Liver (tissue), 3 donors: ENCODE measurements at regions not wholly inside any gene's neighbourhood (a gene's known extent, or its start where the extent isn't known, plus 50 kb on each side); places are given as distances from the start of the nearest gene placed in this dataset.

ENCODE experiments used
- ATF3 ChIP-seq: IDR thresholded peaks from 2 replicates; pipeline ENCODE4 v1.6.1; 2016; ENCODE audit warnings: antibody characterized with exemption
- CTCF ChIP-seq: fragments of 150-350 bp; IDR thresholded peaks from 2 replicates; pipeline ENCODE4 v1.5.1; 2017; ENCODE audit warnings: improper control_type of control experiment, low read depth, low read length; ENCODE audit not compliant: missing input control
- FOXA1 ChIP-seq: IDR thresholded peaks from 2 replicates; pipeline ENCODE4 v1.6.1; 2016; ENCODE audit warnings: antibody characterized with exemption
- GABPA ChIP-seq, 2 donors: IDR thresholded peaks in 1 of 2; conservative IDR thresholded peaks in 1 of 2; 2 replicates each; pipeline ENCODE4 v1.6.1; 2016; ENCODE audit warnings: antibody characterized with exemption in 2 of 2, mild to moderate bottlenecking in 1 of 2, moderate library complexity in 1 of 2
- HNF4G ChIP-seq: IDR thresholded peaks from 2 replicates; pipeline ENCODE4 v1.6.1; 2016; ENCODE audit warnings: antibody characterized with exemption
- JUND ChIP-seq, 2 donors: IDR thresholded peaks; 2 replicates each; pipeline ENCODE4 v1.6.1; 2016; ENCODE audit warnings: antibody characterized with exemption in 2 of 2
- RAD21 ChIP-seq, 2 donors: IDR thresholded peaks; 2 replicates each; pipeline ENCODE4 v1.6.1; 2016; ENCODE audit warnings: antibody characterized with exemption in 2 of 2, mild to moderate bottlenecking in 2 of 2
- RXRA ChIP-seq, 2 donors: IDR thresholded peaks; 2 replicates each; pipeline ENCODE4 v1.6.1; 2017 to 2018; ENCODE audit warnings: antibody characterized with exemption in 2 of 2, mild to moderate bottlenecking in 1 of 2
- SP1 ChIP-seq: IDR thresholded peaks from 2 replicates; pipeline ENCODE4 v1.6.1; 2018; ENCODE audit warnings: antibody characterized with exemption, mild to moderate bottlenecking
- TAF1 ChIP-seq: conservative IDR thresholded peaks from 2 replicates; pipeline ENCODE4 v1.6.1; 2016; ENCODE audit warnings: antibody characterized with exemption, mild to moderate bottlenecking
- YY1 ChIP-seq: IDR thresholded peaks from 2 replicates; pipeline ENCODE4 v1.6.1; 2016; ENCODE audit warnings: antibody characterized with exemption, mild to moderate bottlenecking
- TF ChIP-seq, protein P1 (sequence below): IDR thresholded peaks from 2 replicates; pipeline ENCODE4 v1.6.1; 2016; ENCODE audit warnings: antibody characterized with exemption, mild to moderate bottlenecking
- TF ChIP-seq, protein P2 (sequence below): IDR thresholded peaks from 2 replicates; pipeline ENCODE4 v1.6.1; 2016; ENCODE audit warnings: antibody characterized with exemption
- TF ChIP-seq, protein P3 (sequence below): IDR thresholded peaks from 2 replicates; pipeline ENCODE4 v1.6.1; 2016; ENCODE audit warnings: antibody characterized with exemption
- donor health status: healthy.
- donor health status: healthy.

GRCh38 chr1:118504867-118505266 is 319.8 kb upstream of the SPAG17 start:
- TF ChIP-seq CTCF: no peak
- TF ChIP-seq ATF3: no peak
- TF ChIP-seq JUND (IDR thresholded peaks at IDR 0.05): no peak
- no peak for TF ChIP-seq RXRA (IDR thresholded peaks at IDR 0.05)
- TF ChIP-seq, protein P1, sequence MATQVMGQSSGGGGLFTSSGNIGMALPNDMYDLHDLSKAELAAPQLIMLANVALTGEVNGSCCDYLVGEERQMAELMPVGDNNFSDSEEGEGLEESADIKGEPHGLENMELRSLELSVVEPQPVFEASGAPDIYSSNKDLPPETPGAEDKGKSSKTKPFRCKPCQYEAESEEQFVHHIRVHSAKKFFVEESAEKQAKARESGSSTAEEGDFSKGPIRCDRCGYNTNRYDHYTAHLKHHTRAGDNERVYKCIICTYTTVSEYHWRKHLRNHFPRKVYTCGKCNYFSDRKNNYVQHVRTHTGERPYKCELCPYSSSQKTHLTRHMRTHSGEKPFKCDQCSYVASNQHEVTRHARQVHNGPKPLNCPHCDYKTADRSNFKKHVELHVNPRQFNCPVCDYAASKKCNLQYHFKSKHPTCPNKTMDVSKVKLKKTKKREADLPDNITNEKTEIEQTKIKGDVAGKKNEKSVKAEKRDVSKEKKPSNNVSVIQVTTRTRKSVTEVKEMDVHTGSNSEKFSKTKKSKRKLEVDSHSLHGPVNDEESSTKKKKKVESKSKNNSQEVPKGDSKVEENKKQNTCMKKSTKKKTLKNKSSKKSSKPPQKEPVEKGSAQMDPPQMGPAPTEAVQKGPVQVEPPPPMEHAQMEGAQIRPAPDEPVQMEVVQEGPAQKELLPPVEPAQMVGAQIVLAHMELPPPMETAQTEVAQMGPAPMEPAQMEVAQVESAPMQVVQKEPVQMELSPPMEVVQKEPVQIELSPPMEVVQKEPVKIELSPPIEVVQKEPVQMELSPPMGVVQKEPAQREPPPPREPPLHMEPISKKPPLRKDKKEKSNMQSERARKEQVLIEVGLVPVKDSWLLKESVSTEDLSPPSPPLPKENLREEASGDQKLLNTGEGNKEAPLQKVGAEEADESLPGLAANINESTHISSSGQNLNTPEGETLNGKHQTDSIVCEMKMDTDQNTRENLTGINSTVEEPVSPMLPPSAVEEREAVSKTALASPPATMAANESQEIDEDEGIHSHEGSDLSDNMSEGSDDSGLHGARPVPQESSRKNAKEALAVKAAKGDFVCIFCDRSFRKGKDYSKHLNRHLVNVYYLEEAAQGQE: no peak
- TF ChIP-seq, protein P2, sequence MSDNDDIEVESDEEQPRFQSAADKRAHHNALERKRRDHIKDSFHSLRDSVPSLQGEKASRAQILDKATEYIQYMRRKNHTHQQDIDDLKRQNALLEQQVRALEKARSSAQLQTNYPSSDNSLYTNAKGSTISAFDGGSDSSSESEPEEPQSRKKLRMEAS: no peak
- TF ChIP-seq YY1: no peak
- TF ChIP-seq HNF4G: no peak
- no peak for TF ChIP-seq GABPA (IDR thresholded peaks at IDR 0.05 in 1 of 2, conservative IDR thresholded peaks at IDR 0.05 in 1 of 2)
- TF ChIP-seq TAF1: no peak
- TF ChIP-seq RAD21 (IDR thresholded peaks at IDR 0.05): no peak
- TF ChIP-seq, protein P3, sequence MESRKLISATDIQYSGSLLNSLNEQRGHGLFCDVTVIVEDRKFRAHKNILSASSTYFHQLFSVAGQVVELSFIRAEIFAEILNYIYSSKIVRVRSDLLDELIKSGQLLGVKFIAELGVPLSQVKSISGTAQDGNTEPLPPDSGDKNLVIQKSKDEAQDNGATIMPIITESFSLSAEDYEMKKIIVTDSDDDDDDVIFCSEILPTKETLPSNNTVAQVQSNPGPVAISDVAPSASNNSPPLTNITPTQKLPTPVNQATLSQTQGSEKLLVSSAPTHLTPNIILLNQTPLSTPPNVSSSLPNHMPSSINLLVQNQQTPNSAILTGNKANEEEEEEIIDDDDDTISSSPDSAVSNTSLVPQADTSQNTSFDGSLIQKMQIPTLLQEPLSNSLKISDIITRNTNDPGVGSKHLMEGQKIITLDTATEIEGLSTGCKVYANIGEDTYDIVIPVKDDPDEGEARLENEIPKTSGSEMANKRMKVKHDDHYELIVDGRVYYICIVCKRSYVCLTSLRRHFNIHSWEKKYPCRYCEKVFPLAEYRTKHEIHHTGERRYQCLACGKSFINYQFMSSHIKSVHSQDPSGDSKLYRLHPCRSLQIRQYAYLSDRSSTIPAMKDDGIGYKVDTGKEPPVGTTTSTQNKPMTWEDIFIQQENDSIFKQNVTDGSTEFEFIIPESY: no peak
- no peak for TF ChIP-seq SP1
- no peak for TF ChIP-seq FOXA1
